H1 (cell line): ENCODE measurements at regions not wholly inside any gene's neighbourhood (a gene's known extent, or its start where the extent isn't known, plus 50 kb on each side); places are given as distances from the start of the nearest gene placed in this dataset.

ENCODE experiments used
- CTCF ChIA-PET: fragments of 300-600 bp; sonication (Branson Sonifier 250); formaldehyde crosslinking; loops from one replicate; lab custom pipeline; 2021; ENCODE audit not compliant: partially characterized antibody; lab: Charles Lee
- POLR2A ChIA-PET: fragments of 300-600 bp; sonication (Branson Sonifier 250); formaldehyde crosslinking; loops from one replicate; lab custom pipeline; 2021; ENCODE audit warnings: inconsistent platforms; ENCODE audit not compliant: partially characterized antibody; lab: Charles Lee
- DNase-seq, 2 experiments: peaks; one replicate each; pipeline versions ENCODE4 v3.0.0 to v3.0.0-alpha.2; 2010 to 2022; ENCODE audit warnings: low spot score in 2 of 2, low read depth in 1 of 2, mixed read lengths in 1 of 2
- FAIRE-seq: peaks from 2 replicates; lab custom pipeline; 2011; peaks lifted over from hg19 to GRCh38; lab: Jason Lieb, UNC
- H2AFZ ChIP-seq: 2 replicates; pipeline ENCODE4 v1.8.1; 2012; ENCODE audit warnings: low read length, inconsistent platforms
- H2AK5ac ChIP-seq: 2 replicates; pipeline ENCODE4 v1.6.1; 2013; ENCODE audit warnings: low read depth, low read length
- H2BK120ac ChIP-seq: replicated peaks from 2 replicates; pipeline ENCODE3; 2013; ENCODE audit warnings: low read depth, low read length, inconsistent platforms
- H2BK12ac ChIP-seq: 2 replicates; pipeline ENCODE4 v1.6.1; 2013; ENCODE audit warnings: low read depth, low read length
- H2BK15ac ChIP-seq: 2 replicates; pipeline ENCODE4 v1.6.1; 2013; ENCODE audit warnings: low read length
- H2BK20ac ChIP-seq: 2 replicates; pipeline ENCODE4 v1.6.1; 2013; ENCODE audit warnings: low read length
- H2BK5ac ChIP-seq: 2 replicates; pipeline ENCODE4 v1.6.1; 2013; ENCODE audit warnings: low read depth, low read length
- H3K14ac ChIP-seq: 2 replicates; pipeline ENCODE4 v1.6.1; 2013; ENCODE audit warnings: inconsistent platforms; ENCODE audit not compliant: insufficient read length
- H3K18ac ChIP-seq: 2 replicates; pipeline ENCODE4 v1.6.1; 2013; ENCODE audit warnings: low read length; ENCODE audit errors: extremely low read depth
- H3K23ac ChIP-seq: 2 replicates; pipeline ENCODE4 v1.6.1; 2013; ENCODE audit warnings: inconsistent platforms; ENCODE audit not compliant: insufficient read length
- H3K23me2 ChIP-seq: 2 replicates; pipeline ENCODE4 v1.6.1; 2013; ENCODE audit warnings: low read depth, low read length
- H3K27ac ChIP-seq: 2 replicates; pipeline ENCODE4 v1.6.1; 2011; ENCODE audit warnings: low read depth, low read length, inconsistent platforms
- H3K27me3 ChIP-seq, 4 experiments: replicated peaks in 1 of 4; 1 replicate in 1 of 4; 2 replicates in 3 of 4; pipeline versions ENCODE4 v1.6.1 to v1.8.1; 2011 to 2013; ENCODE audit warnings: low read length in 3 of 4, mild to moderate bottlenecking in 3 of 4, inconsistent platforms in 2 of 4, mixed read lengths in 2 of 4, moderate library complexity in 1 of 4; ENCODE audit not compliant: control insufficient read depth in 3 of 4, insufficient read depth in 3 of 4; ENCODE audit errors: extremely low read depth in 1 of 4
- H3K36me3 ChIP-seq, 4 experiments: 2 replicates each; pipeline versions ENCODE4 v1.6.1 to v1.8.1; 2011 to 2013; ENCODE audit warnings: mild to moderate bottlenecking in 4 of 4, low read length in 3 of 4, moderate library complexity in 2 of 4, control low read depth in 1 of 4, inconsistent platforms in 1 of 4; ENCODE audit not compliant: insufficient read depth in 4 of 4, control insufficient read depth in 2 of 4
- H3K4ac ChIP-seq: replicated peaks from 2 replicates; pipeline ENCODE3; 2013; ENCODE audit warnings: low read length, low read depth, mixed read lengths, inconsistent platforms; ENCODE audit not compliant: insufficient read length
- H3K4me1 ChIP-seq, 4 experiments: replicated peaks in 1 of 4; 1 replicate in 1 of 4; 2 replicates in 3 of 4; pipeline versions ENCODE4 v1.6.1 to v1.8.1; 2011 to 2013; ENCODE audit warnings: low read length in 3 of 4, inconsistent platforms in 2 of 4, mixed read lengths in 1 of 4; ENCODE audit not compliant: insufficient read depth in 4 of 4, control insufficient read depth in 3 of 4
- H3K4me2 ChIP-seq, 2 experiments: 2 replicates each; pipeline versions ENCODE4 v1.6.1 to v1.8.1; 2011 to 2013; ENCODE audit warnings: low read depth in 2 of 2, low read length in 2 of 2, control low read depth in 1 of 2, inconsistent platforms in 1 of 2, mild to moderate bottlenecking in 1 of 2; ENCODE audit not compliant: insufficient read depth in 1 of 2
- H3K4me3 ChIP-seq, 4 experiments: fragments of 200-600, 300-600 bp in 1 of 4; sonication (generic), shearing (Covaris generic), sonication (Bioruptor Twin) in 1 of 4; 2 replicates each; pipeline versions ENCODE4 v1.5.1 to v1.8.1; 2011 to 2016; ENCODE audit warnings: low read length in 4 of 4, low read depth in 3 of 4, control low read depth in 2 of 4, inconsistent platforms in 2 of 4, mild to moderate bottlenecking in 2 of 4, mixed read lengths in 1 of 4, moderate library complexity in 1 of 4; ENCODE audit not compliant: insufficient read depth in 2 of 4; ENCODE audit errors: extremely low read depth in 1 of 4
- H3K56ac ChIP-seq: replicated peaks from 2 replicates; pipeline ENCODE3; 2013; ENCODE audit warnings: low read depth, mild to moderate bottlenecking, mixed read lengths, low read length, inconsistent platforms; ENCODE audit not compliant: insufficient read length
- H3K79me1 ChIP-seq: 2 replicates; pipeline ENCODE4 v1.6.1; 2013; ENCODE audit warnings: low read depth, low read length, control low read depth
- H3K79me2 ChIP-seq, 2 experiments: 2 replicates each; pipeline versions ENCODE4 v1.6.1 to v1.8.1; 2012 to 2013; ENCODE audit warnings: low read length in 2 of 2, mild to moderate bottlenecking in 2 of 2, inconsistent platforms in 1 of 2; ENCODE audit not compliant: insufficient read depth in 2 of 2, control insufficient read depth in 1 of 2
- H3K9ac ChIP-seq, 4 experiments: replicated peaks in 1 of 4; 1 replicate in 1 of 4; 2 replicates in 3 of 4; pipeline versions ENCODE4 v1.6.1 to v1.8.1; 2011 to 2013; ENCODE audit warnings: low read depth in 3 of 4, low read length in 3 of 4, control low read depth in 2 of 4, mild to moderate bottlenecking in 2 of 4, moderate library complexity in 2 of 4, inconsistent platforms in 1 of 4; ENCODE audit errors: extremely low read depth in 1 of 4
- H3K9me3 ChIP-seq, 2 experiments: 2 replicates each; pipeline versions ENCODE4 v1.6.1 to v1.8.1; 2012 to 2013; ENCODE audit warnings: mild to moderate bottlenecking in 2 of 2, moderate library complexity in 2 of 2, control low read depth in 1 of 2, inconsistent platforms in 1 of 2, low read depth in 1 of 2, low read length in 1 of 2, mixed read lengths in 1 of 2; ENCODE audit not compliant: insufficient read depth in 2 of 2
- H4K20me1 ChIP-seq, 2 experiments: replicated peaks in 1 of 2; 2 replicates each; pipeline versions ENCODE3 to v1.8.1; 2011 to 2013; ENCODE audit warnings: inconsistent platforms in 2 of 2, low read length in 2 of 2, mild to moderate bottlenecking in 1 of 2; ENCODE audit not compliant: insufficient read depth in 2 of 2, control insufficient read depth in 1 of 2
- H4K5ac ChIP-seq: 2 replicates; pipeline ENCODE4 v1.6.1; 2013; ENCODE audit warnings: low read length, low read depth, mixed read lengths, inconsistent platforms; ENCODE audit not compliant: insufficient read length
- H4K8ac ChIP-seq: 2 replicates; pipeline ENCODE4 v1.8.0; 2013; ENCODE audit warnings: mild to moderate bottlenecking, moderate library complexity, low read length, inconsistent platforms; ENCODE audit not compliant: insufficient read depth; ENCODE audit errors: extremely low read depth
- H4K91ac ChIP-seq: replicated peaks from 2 replicates; pipeline ENCODE3; 2013; ENCODE audit warnings: low read length, mixed read lengths, inconsistent platforms; ENCODE audit not compliant: insufficient read length
- GABPA ChIP-seq: IDR thresholded peaks from 2 replicates; pipeline ENCODE4 v1.6.1; 2011; ENCODE audit warnings: mild to moderate bottlenecking, low read length, moderate library complexity, borderline replicate concordance; ENCODE audit not compliant: insufficient read depth
- RAD21 ChIP-seq, 2 experiments: IDR thresholded peaks in 1 of 2; conservative IDR thresholded peaks in 1 of 2; 2 replicates each; pipeline ENCODE4 v1.6.1; 2011; ENCODE audit warnings: low read depth in 2 of 2, low read length in 2 of 2, improper control_type of control experiment in 1 of 2, inconsistent platforms in 1 of 2, mild to moderate bottlenecking in 1 of 2, moderate library complexity in 1 of 2
- WGBS, 2 experiments: shearing (Covaris generic) in 1 of 2; methylation state at CpG; one replicate each; pipeline versions ENCODE4 v1.1.6 to v1.1.7; 2013 to 2015; ENCODE audit warnings: low lambda C conversion rate in 2 of 2, mixed read lengths in 2 of 2, inconsistent platforms in 1 of 2, low coverage in 1 of 2, missing lambda C conversion rate in 1 of 2; ENCODE audit not compliant: insufficient replicate concordance in 2 of 2, insufficient coverage in 1 of 2, insufficient read length in 1 of 2; ENCODE audit errors: extremely low coverage in 1 of 2, missing lambda C conversion rate in 1 of 2; 5-methylcytosine and 5-hydroxymethylcytosine counted together

DNA sequence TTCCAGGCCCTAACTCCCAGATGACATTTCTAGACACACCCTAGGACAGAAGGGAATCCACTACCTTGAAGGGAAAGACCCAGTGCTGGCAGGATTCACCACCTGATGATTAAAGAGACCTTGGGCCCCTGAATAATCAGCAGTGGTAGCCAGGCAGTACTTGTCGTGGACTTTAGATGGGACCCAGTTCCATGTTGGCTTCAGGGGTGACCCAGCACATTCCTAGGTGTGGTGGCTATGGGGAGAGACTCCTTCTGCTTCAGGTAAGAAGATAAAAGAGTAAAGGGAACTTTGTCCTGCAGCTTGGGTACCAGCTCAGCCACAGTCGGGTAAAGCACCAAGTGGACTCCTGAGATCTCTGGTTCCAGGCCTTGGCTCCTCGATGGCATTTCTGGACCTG is 131.8 kb upstream of the S100G start:
- no peak overlapping the region for H2BK20ac ChIP-seq
- H2BK5ac ChIP-seq = no peak overlapping the region
- H3K27me3 ChIP-seq = no peaks in the 10 kb centered on the region
- H2BK15ac ChIP-seq = no peak overlapping the region
- no peaks in the 10 kb centered on the region for H3K79me2 ChIP-seq
- DNase-seq (no peak), FAIRE-seq (no peak)
- H3K23me2 ChIP-seq = no peaks in the 10 kb centered on the region
- no peak overlapping the region for H4K91ac ChIP-seq
- ChIA-PET CTCF (no interaction called here), POLR2A (no interaction called here)
- H3K9ac ChIP-seq = no peak overlapping the region
- H3K27ac ChIP-seq = no peak overlapping the region
- no peak overlapping the region for H3K4ac ChIP-seq
- no peaks in the 10 kb centered on the region for H3K9me3 ChIP-seq
- no peaks in the 10 kb centered on the region for H4K20me1 ChIP-seq
- H2AFZ ChIP-seq = no peak overlapping the region
- no peak overlapping the region for H3K56ac ChIP-seq
- no peaks in the 10 kb centered on the region for H3K36me3 ChIP-seq
- no peak overlapping the region for H2BK12ac ChIP-seq
- no peak overlapping the region; the same call in 1 of the 2 replicates for H3K18ac ChIP-seq
- H3K14ac ChIP-seq = no peak overlapping the region
- no peak overlapping the region for H3K4me3 ChIP-seq
- H4K8ac ChIP-seq = no peak overlapping the region
- no peak overlapping the region for H3K4me2 ChIP-seq
- no peak overlapping the region for H3K23ac ChIP-seq
- no peak overlapping the region for H4K5ac ChIP-seq
- no peaks in the 10 kb centered on the region for H3K79me1 ChIP-seq
- no peak overlapping the region for H2AK5ac ChIP-seq
- no peaks in the 10 kb centered on the region for H3K4me1 ChIP-seq
- 92% methylated on average over 2 of the region's 3 CpGs; no CpG with 5 or more reads in 1 of the 2 experiments for WGBS, 2 experiments
- no peak overlapping the region for H2BK120ac ChIP-seq
- TF ChIP-seq GABPA (no peak), RAD21 (IDR thresholded peaks at IDR 0.05 in 1 of 2, conservative IDR thresholded peaks at IDR 0.05 in 1 of 2; ENCODE audit: low read depth in 2 of 2, low read length in 2 of 2) (no peak)
